Thyroid gland (tissue), 4 donors: ENCODE measurements at regions not wholly inside any gene's neighbourhood (a gene's known extent, or its start where the extent isn't known, plus 50 kb on each side); places are given as distances from the start of the nearest gene placed in this dataset.

Source experiments
- POLR2A ChIP-seq, 2 donors: fragments of 450-650 bp; IDR thresholded peaks; one replicate each; pipeline ENCODE4 v1.6.1; 2017; ENCODE audit warnings: antibody characterized with exemption in 2 of 2, mild to moderate bottlenecking in 2 of 2, moderate library complexity in 1 of 2
- TF ChIP-seq, protein P1 (sequence below), 6 experiments: fragments of 200-600 bp in 3 of 6; fragments of 450-650 bp in 3 of 6; sonication (generic) in 3 of 6; IDR thresholded peaks; one replicate each; pipeline ENCODE4 v1.5.1; 2016 to 2019; ENCODE audit warnings: antibody characterized with exemption in 6 of 6, mild to moderate bottlenecking in 2 of 6, inconsistent platforms in 1 of 6, moderate library complexity in 1 of 6

DNA sequence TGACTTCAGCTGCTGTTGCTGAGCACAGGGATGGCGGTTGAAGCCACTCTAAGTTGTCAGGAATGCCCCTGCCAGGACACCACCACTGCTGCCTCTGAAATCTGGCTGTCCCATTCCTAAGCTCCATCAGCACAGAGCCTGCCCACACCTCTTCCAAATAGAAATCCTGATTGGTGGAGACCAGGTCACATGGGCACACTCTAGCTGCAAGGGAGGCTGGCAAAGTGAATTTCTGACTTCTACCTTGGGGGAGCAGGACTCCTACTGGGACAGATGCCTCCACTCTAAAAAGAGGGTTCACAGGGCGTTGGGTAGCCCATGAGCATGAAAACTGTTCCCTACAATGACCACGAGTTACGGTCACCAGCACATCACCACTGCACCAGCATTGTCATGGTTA lies 83.8 kb upstream of the TARDBP start:
- TF ChIP-seq POLR2A (IDR thresholded peaks at IDR 0.05): no peak
- TF ChIP-seq, protein P1, sequence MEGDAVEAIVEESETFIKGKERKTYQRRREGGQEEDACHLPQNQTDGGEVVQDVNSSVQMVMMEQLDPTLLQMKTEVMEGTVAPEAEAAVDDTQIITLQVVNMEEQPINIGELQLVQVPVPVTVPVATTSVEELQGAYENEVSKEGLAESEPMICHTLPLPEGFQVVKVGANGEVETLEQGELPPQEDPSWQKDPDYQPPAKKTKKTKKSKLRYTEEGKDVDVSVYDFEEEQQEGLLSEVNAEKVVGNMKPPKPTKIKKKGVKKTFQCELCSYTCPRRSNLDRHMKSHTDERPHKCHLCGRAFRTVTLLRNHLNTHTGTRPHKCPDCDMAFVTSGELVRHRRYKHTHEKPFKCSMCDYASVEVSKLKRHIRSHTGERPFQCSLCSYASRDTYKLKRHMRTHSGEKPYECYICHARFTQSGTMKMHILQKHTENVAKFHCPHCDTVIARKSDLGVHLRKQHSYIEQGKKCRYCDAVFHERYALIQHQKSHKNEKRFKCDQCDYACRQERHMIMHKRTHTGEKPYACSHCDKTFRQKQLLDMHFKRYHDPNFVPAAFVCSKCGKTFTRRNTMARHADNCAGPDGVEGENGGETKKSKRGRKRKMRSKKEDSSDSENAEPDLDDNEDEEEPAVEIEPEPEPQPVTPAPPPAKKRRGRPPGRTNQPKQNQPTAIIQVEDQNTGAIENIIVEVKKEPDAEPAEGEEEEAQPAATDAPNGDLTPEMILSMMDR (IDR thresholded peaks at IDR 0.05): no peak
